GM12878 (cell line): ENCODE measurements at regions not wholly inside any gene's neighbourhood (a gene's known extent, or its start where the extent isn't known, plus 50 kb on each side); places are given as distances from the start of the nearest gene placed in this dataset.

Source experiments
- ATF7 ChIP-seq: fragments of 450-650 bp; IDR thresholded peaks from 2 replicates; pipeline ENCODE4 v1.6.1; 2016; ENCODE audit warnings: low read depth, mild to moderate bottlenecking
- BCL11A ChIP-seq: IDR thresholded peaks from 2 replicates; pipeline ENCODE4 v1.6.1; 2011; ENCODE audit warnings: low read depth, low read length
- EZH2 ChIP-seq: IDR thresholded peaks from 2 replicates; pipeline ENCODE4 v1.6.1; 2012; ENCODE audit warnings: low read depth, mild to moderate bottlenecking, control low read depth, inconsistent platforms, low read length, borderline replicate concordance; ENCODE audit not compliant: control insufficient read depth
- FOS ChIP-seq: IDR thresholded peaks from 3 replicates; pipeline ENCODE4 v1.6.1; 2011; ENCODE audit warnings: borderline replicate concordance; ENCODE audit not compliant: insufficient read length; ENCODE audit errors: extremely low read depth
- JUNB ChIP-seq: IDR thresholded peaks from 2 replicates; pipeline ENCODE4 v1.6.1; 2016; ENCODE audit warnings: antibody characterized with exemption, mild to moderate bottlenecking
- JUND ChIP-seq: IDR thresholded peaks from 2 replicates; pipeline ENCODE4 v1.6.1; 2012; ENCODE audit warnings: low read depth, mild to moderate bottlenecking, low read length, improper control_type of control experiment, moderate library complexity
- KDM1A ChIP-seq: fragments of 200-600 bp; sonication (generic); IDR thresholded peaks from 2 replicates; pipeline ENCODE4 v1.6.1; 2016; ENCODE audit warnings: borderline replicate concordance
- POLR2A ChIP-seq: IDR thresholded peaks from 2 replicates; pipeline ENCODE4 v1.6.1; 2011; ENCODE audit warnings: low read depth, mild to moderate bottlenecking, low read length
- POLR2AphosphoS5 ChIP-seq: IDR thresholded peaks from 2 replicates; pipeline ENCODE4 v1.6.1; 2011; ENCODE audit warnings: mild to moderate bottlenecking, low read length, inconsistent platforms
- ZNF217 ChIP-seq: fragments of 450-650 bp; IDR thresholded peaks from 2 replicates; pipeline ENCODE4 v1.6.1; 2017; ENCODE audit warnings: antibody characterized with exemption, mild to moderate bottlenecking
- ZNF274 ChIP-seq: IDR thresholded peaks from one replicate; pipeline ENCODE4 v1.8.0; 2011; ENCODE audit not compliant: insufficient read length, insufficient read depth
- TF ChIP-seq, protein P1 (sequence below), 3 experiments: IDR thresholded peaks in 2 of 3; conservative IDR thresholded peaks in 1 of 3; 2 replicates each; pipeline ENCODE4 v1.5.1; 2011; ENCODE audit warnings: low read depth in 3 of 3, low read length in 3 of 3, mild to moderate bottlenecking in 3 of 3, control low read depth in 2 of 3, moderate library complexity in 2 of 3, inconsistent platforms in 1 of 3, mixed read lengths in 1 of 3; ENCODE audit not compliant: control insufficient read depth in 2 of 3, insufficient read depth in 1 of 3; ENCODE audit errors: extremely low read depth in 1 of 3

DNA sequence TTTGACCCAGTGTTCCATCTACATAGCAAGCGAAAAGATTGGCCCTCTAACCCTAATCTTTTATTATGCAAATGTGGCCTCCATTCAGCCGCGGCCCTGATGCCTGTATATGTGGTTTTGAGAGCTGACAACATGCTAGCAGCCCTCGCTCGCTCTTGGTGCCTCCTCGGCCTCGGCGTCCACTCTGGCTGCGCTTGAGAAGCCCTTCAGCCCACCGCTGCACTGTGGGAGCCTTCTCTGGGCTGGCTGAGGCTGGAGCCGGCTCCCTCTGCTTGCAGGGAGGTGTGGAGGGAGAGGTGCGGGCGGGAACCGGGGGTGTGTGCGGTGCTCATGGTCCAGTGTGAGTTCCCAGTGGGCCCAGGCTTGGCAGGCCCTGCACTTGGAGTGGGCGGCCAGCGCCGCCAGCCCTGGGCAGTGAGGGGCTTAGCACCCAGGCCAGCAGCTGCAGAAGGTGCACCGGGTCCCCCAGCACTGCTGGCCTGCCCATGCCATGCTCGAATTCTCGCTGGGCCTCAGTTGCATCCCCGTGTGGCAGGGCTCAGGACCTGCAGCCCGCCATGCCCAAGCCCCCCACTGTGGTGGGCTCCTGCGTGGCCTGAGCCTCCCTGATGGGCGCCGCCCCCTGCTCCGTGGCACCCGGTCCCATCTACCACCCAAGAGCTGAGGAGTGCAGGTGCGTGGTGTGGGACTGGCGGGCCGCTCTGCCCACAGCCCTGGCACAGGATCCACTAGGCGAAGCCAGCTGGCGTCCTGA is 757.5 kb upstream of the CTNND2 start:
- TF ChIP-seq ZNF274 (no peak), JUND (no peak), ATF7 (no peak), EZH2 (no peak), BCL11A (no peak), POLR2AphosphoS5 (no peak), ZNF217 (no peak), FOS (no peak), JUNB (no peak), POLR2A (no peak), KDM1A (no peak)
- TF ChIP-seq, protein P1, sequence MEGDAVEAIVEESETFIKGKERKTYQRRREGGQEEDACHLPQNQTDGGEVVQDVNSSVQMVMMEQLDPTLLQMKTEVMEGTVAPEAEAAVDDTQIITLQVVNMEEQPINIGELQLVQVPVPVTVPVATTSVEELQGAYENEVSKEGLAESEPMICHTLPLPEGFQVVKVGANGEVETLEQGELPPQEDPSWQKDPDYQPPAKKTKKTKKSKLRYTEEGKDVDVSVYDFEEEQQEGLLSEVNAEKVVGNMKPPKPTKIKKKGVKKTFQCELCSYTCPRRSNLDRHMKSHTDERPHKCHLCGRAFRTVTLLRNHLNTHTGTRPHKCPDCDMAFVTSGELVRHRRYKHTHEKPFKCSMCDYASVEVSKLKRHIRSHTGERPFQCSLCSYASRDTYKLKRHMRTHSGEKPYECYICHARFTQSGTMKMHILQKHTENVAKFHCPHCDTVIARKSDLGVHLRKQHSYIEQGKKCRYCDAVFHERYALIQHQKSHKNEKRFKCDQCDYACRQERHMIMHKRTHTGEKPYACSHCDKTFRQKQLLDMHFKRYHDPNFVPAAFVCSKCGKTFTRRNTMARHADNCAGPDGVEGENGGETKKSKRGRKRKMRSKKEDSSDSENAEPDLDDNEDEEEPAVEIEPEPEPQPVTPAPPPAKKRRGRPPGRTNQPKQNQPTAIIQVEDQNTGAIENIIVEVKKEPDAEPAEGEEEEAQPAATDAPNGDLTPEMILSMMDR (IDR thresholded peaks at IDR 0.05 in 2 of 3, conservative IDR thresholded peaks at IDR 0.05 in 1 of 3; ENCODE audit: control insufficient read depth in 2 of 3, extremely low read depth in 1 of 3, insufficient read depth in 1 of 3, low read depth in 3 of 3, low read length in 3 of 3): no peak
